Activated effector memory CD4-positive, alpha-beta T cell treated with Interleukin-2 at 50 U/mL for 16 hours (primary cell): ENCODE measurements at regions not wholly inside any gene's neighbourhood (a gene's known extent, or its start where the extent isn't known, plus 50 kb on each side); places are given as distances from the start of the nearest gene placed in this dataset.

Source experiments
- DNase-seq: peaks from one replicate; pipeline ENCODE4 v3.0.0-alpha.2; 2020

DNA sequence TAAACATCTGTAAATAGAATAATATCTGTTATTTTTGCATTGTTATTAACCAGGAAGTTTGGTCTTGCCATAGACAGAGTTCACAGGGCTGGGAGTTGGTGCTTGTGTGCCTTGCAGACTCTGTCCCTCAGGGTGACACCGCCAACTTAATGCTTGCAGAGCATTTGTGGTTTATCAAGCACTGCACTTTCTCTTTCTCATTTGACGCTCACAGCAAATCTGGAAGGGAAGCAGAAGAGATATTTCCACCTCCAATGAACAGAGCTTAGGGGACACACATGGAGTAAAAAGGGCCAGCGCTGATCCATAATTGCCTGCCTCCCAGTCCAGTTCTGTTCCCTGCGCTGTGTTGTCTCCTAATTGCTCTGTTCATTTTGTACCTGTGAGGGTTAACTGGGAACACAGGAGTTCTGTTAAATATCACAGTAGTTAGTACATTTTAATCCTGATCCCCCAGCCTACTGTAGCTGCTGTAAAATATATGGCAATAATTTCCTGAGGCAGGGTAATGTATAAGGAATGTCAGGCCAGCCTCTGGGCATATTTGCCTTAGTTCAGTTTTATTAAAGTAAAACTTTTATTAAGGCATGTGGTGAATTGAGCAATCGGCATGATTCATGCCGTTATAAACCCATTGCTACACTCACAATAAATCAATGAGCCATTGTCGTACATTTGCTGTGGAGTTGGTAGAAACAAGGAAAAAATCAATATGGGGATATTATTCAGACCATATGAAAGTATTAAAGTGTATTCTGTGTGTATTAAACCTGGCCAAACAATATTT, 182.5 kb upstream of the OSR1 start:
- DNase-seq = no peak

DNA sequence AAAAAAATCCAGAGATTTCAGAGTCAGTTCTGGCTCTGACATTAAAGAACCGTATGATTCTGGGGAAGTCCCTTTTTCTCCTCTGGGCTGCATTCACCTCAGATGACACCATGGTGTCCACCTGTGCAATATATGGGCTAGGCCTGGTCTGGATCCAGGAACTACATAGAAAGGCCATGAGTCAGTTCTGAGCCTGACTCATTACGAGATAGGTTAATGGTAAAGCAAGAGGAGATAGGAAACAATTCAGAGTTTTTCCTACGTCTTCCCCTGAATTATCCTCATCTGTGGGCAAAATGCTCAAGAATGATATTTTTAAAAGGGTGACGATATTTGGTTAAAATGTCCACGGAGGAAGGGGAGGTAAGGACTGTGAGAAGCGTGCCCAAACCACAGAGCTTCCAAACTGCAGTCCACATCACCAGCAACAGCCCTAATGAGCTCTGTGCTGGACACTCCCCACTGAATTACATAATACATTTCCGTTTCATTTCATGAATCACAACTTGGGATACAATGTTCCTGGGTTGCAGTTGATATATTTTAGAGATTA, 180.1 kb upstream of the OSR1 start:
- DNase-seq = no peak

DNA sequence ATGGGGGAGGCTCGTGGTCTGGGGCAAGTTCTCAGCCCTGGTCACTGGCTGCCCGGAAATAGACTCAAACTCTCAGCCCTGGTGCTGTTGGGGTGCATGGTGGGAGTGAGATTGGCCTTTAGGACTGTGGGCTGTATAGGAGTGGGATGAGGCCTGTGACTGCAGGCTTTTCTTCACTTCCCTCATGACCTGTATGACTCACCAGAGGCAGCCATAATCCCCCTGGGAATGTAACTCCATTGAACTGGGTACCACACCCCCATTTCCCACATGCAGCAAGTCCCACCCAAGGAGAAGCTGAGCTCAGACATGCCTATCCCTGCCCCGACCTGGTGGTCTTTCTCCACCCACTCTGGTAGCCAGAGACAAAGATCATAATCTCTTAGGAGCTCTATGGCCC, 177.7 kb upstream of the OSR1 start:
- DNase-seq = no peak

DNA sequence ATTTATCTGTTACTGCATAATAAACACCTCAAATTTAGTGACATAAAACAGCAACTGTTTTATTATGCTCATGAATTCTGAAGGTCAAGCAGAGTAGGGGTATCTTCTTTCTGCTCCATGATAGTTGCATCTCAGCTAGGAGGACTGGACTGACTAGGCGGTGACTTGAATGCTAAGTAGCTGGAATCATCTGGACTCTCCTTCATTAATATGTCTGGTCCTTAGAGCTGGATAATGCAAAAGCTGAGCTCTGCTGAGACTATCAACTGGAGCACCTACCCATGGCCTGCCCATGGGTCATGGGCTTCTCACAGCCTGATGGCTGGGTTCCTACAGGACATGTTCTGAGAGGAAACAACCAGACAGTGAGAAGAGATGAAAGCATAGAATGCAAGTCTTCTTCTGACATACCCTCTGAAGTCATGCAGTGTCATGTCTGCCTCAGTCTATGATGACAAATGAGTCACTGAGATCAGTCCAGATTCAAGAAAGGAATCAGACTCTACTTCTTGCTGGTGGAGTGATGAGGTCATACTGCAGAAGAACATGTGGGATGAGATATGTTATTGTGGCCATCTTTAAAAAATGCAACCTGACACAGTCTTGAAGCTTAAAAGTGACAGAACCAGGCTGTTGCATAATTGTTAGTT, 174.2 kb upstream of the OSR1 start:
- no peak for DNase-seq

DNA sequence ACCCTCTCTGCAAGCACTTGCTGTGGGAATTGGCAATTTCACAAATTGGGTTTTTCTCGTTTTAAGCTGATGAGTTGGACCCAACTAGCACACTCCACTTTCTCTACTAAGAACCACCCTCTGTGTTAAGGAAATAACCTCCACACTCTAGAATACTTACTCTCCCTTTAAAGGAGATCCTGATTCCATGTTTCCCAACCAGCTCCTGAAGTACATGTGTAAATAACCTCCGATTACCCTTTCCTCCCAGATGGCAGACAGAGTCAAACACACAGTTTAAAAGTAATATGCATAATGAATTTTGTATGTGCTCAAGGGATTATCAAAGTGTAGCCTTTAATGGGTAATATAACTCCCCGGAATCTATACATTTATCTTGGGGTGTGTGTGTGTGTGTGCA, 171.3 kb upstream of the OSR1 start:
- no peak for DNase-seq

DNA sequence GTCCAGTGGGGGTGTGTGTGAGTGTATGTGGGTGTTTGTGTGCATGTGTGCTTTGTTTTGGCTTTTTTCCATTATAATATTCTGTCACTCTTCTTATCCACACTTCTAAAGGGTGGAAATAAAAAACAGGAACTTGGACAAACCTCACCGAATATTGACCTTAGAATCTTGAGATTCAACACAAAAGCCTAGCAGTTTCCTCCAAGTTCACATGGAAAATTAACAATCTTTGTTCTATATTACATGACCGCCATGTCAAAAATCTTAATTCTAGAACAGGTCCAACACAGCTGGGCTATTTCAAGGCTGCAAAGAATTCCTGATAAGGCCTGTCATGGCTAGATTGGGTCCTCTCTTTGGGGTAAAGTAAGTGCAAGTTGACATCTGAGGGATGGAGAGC, 169.3 kb upstream of the OSR1 start:
- no peak for DNase-seq

DNA sequence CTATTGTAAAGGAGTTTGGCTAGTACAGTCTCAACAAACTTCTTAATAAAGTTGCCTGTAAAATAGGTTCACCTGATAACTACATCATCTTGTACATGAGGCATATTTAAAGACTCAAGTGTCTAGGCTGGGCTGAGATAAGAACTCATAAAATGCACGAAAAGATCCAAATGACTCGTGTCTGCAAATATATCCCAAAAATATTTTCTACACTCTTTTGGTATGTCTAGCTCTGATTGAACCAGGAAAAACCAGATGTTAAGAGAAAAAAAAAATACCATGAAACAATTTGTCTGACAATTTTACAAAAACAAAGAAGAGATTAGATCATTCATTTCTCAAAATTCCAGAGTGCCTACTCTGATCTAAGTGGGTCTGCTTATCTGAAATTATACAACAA, 166.9 kb upstream of the OSR1 start:
- DNase-seq = no peak

DNA sequence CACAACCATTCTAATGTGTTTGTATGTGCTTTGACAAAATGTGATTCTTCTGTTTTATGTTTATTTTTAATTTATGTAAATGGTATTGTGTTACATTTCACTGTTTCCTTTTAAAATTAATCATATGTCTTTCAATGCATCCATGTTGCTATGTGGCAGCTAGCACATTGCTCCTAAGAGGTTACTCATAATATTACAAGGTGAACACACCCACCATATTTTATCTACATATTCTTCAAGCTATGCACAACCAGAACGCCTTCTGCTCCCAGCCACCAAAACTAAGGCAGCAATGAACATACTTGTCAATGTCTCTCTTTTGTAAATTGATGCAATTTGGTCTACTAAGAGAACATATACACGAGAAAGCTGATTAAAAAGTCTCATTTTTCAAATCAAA, 160.6 kb upstream of the OSR1 start:
- DNase-seq = no peak

DNA sequence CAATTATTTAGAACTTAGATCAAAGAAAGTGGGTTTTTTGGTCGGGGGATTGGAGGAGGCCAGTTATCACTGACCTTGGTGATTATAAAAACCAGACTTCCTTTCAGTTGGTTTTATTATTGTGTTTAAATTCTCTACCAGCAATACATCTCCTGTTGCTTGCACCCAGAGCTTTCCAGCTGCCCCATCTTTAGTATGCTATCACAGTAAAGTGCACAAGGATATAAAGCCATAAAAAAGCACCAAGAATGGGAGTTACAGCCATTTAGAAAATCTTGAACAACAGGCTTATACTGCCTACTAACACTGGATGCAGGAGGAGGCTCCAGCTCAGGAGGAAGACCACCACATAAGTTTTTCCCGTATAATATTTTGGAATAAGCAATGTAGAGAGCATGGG, 148.7 kb upstream of the OSR1 start:
- DNase-seq = no peak

DNA sequence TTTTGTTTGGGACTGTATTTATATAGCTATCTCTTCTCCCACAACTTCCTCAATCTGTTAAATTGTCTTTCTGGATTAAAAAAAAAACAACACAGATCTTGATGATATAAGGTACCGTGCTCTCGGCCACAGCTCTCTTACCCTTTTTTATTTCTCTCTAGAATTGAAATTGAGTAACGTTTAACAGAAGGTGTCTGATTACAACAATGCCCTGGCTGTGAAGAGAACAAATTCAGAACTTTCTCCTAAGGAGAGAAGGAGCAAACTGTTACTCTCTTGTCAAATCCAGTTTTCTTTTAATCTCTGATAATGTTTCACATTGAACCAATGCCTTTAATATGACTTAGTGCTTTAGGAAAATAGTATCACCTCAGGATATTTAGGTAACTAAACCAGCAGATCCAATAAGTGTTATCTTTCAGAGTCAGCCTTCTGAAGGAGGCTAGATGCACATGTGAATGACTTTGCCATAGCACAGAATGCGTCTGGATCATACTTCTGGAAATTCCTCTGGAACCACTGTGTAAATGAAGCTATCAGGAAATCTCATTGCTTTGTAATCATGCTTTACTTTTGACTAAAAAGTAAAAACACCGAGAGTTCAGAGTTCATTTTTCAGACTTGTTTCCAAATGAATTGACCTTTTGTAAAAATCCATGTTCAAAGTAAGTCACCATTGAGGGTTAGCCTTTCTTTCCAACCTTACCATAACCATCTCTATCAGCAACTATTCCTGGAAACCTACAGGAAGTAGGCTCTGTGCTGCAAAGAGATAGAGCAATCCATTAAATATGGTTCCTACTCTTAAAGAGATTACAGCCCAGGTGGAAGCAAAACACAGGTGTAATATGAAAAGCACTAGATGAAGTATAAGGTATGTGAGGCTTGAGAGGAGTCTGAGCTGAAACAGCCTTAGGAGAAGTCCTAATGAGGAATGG, 147.0 kb upstream of the OSR1 start:
- no peak for DNase-seq

DNA sequence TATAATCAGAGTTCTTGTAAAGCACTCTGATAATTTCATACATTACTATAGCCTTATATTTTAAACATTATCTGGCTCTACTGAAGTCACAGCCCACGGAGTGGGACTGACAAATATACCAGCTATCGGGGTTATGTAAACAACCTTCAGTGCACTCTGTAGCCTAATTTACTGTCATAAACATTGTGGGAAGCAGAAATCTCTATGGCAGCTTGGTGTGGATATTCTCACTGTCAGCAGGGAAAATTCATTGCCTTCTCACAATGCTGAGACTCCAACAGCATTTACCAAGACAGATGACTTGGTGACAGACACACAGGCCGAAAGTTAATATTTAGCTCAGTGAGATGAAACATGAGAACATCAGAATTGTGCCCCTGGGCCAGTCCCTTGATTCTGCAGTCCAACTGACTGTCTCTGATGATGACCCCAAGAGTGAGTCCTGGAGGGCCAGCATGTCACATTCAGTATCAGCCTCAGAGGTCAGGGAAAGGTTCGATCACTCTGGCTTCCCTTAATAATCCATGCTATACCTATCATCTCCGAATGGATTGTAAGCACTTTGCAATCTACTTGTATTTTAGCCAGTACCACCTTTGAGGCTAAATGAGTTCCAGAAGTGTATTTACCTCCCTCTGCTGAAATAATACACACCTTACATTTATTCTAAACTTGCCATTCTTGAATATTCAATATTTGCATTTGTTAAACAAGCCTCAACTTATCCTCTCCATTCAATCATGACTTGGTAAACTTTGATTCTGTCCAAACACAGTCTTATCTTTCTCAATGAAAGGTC, 146.2 kb upstream of the OSR1 start:
- no peak for DNase-seq

DNA sequence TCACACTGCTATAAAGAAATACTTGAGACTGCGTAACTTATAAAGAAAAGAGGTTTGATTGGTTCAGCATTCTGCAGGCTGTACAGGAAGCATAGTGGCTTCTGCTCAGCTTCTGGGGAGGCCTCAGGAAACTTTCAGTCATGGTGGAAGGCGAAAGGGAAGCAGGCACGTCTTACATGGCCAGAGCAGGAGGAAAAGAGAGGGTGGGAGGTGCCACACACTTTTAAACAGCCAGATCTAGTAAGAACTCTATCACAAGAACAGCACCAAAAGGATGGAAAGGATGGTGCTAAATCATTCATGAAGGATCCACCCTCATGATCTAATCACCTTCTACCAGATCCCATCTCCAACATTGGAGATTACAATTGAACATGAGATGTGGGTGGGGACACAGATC, 145.5 kb upstream of the OSR1 start:
- DNase-seq = no peak

DNA sequence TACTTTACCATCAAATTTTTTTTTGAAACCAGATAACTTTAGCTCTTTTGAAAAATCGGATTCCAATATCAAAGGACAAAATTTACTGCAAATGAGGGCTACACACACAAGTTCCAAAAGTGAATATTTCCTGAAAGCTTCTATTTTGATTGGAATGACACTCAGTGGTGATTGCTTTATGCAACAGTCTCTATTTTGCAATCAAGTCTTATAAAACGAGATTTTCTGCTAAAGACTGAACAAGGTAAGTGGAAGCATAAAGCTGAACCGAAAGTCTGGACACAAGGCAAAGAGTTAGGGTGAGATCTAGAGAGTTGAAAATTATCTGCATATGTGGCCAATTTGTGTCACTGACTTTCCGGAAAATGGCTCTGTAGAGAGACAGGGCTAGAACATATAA, 145.0 kb upstream of the OSR1 start:
- DNase-seq = no peak

DNA sequence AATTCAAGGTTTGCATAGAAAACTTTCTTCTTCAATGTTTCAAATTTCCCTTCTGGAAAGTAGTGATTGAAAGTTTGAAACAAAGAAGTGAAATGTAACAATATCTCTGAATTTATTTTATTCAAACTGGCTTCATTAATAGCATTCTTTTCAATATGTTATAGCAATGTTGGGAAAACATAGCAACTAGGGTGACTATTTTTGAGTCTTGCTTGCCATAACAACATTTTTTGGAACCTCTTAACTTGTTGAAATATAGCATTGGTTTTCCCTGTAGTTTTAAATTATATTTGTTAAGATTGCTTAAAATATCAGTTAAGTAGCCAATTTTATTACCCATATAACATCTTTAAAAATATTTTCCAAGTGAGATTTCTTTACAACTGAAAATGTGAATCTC, 141.7 kb upstream of the OSR1 start:
- DNase-seq = no peak

DNA sequence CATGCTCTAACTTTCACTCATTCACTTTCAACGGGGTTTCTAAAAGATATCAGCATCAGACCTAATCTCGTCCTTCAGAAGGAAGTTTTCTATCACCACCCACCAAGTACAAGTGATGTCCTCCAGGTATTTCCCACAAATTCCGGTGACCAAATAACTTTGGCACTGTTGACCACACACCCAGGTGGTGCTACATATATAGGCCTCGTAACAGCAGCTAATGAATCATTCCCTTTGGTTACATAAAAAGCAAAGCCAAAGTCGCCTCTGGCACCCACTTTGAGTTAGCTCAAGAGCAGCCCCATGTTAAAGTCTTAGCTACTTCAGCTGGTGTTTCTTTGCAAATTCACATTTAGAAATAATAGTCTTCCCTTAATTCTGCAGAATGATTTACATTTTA, 138.2 kb upstream of the OSR1 start:
- no peak for DNase-seq

DNA sequence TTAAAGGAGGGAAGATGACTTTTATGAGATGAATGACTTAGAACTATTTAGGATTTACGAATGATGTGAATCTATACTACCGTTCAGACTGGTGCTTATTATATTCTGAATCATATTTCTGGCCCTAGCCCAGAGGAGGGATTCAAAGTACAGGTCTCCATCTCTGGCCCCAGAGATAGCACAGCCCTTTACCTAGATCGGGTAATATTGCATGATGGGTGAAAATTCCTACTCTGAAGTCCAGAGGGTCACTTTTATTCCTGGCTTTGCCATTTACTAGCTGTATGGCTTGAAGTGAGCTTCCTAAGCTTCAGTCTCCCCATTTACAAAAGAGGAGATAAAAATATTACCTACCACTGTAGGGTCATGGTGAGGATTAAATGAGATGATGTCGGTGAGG, 135.8 kb upstream of the OSR1 start:
- DNase-seq = no peak

DNA sequence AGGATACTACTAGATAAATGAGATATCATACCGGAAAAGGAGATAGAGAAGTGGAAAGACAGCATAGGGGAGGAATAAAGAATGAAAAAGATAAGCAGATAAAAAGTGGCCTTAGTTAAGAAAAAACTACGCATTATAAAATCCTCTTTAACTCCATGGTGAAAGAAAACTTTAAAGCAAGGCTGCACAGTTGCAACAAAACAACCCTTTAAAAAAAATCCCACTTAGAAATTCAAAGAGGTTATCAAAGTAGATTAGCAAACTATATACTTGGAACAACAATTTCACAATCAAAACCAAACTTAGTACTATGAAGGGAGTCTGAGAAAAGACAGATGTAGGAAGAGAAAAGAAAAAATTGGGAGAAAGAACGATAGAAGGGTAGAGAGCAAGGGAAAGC, 133.4 kb upstream of the OSR1 start:
- DNase-seq = no peak

DNA sequence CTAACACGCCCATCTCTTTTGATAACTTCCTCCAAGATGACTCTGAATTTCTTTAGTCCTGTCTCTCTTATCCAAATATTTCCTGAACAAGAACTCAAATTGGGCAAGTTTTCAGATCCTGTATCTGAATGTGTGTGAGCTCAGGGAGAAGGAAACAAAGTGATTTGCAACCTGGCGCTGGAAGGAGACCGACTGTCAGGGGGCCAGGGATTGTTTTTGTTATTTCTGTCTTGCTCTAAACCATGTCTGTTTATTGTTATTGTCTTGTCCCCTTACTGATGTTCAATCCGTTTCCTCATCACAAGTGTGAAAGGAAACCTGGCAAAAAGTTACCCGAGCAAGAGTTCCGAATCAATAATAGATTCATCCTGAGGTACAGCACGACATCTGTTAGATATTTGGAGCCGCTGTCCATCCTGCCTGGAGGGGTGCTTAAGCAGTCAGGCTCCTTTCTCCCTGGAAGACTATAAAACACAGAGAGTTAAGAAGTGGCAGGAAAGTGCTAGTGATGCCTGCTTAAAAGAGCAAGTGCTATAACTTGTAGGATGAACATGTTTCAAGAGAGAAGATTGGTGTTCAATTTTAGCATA, 132.5 kb upstream of the OSR1 start:
- DNase-seq = no peak

DNA sequence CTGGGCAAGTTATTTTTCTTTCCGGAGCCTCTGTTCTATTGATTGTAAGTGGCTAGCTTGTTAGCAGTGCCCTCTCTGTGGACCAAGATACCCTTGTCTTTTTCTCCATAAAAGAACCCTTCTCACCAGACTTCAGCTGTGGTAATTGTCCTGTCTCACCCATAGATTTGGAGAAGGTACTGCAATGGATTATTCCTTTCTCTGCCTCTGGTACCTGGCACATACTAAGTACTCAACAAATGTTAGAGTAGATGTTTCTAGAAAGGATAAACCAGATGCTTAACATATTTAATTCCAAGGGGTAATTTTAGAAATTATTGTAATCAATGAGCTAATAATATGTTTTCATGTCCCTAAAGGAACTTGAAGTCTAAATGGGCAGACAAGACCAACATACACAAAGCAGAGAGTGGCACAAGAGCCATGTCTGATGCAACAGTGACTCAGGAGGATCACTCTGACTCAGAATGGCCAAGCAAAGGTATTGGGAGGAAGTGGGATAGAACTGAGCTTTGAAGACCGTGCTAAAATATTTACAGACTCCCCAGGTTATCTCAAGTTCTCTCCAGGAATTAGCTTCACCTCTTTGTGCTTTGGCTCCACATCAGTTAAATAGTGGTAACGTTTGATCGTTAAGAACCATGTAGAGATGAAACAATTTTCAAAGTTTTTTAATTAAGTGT, 129.7 kb upstream of the OSR1 start:
- no peak for DNase-seq

DNA sequence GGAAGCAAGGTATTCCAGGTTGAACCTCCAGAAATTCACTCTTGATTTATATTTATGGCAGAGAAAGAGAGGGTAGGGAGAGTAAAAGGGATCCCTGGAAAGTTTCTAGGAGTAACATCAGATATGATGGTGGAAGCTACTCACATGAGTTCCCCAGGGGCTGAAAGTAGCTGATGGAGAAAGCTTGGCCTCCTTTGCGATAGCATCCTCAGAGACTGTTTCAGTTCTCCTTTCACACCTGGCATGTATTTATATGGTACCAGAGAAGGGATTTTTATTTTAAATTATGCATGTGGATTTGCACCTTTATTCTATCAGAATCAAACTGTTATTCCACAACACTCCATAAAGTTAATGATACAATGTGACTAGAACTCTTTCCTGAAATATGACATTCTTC, 126.3 kb upstream of the OSR1 start:
- DNase-seq = no peak

DNA sequence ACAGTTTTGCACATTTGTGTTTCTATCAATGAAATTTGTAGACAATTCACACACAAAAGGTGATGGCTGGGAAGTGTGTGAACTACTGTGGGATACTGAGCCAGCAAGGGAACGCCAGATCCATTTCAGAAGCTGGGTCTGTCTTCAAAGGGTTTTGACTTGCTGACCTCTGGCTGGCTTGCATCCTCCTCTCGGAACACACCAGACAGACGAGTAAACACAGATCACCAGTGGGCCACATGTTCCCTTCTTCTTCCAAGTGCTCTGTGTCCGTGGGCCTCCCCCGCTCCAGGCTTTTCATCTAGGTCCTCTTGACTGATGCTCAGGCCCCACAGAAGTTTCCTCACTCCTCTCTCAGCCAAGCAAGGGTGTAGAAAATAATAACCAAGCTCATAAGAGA, 122.2 kb upstream of the OSR1 start:
- no peak for DNase-seq

DNA sequence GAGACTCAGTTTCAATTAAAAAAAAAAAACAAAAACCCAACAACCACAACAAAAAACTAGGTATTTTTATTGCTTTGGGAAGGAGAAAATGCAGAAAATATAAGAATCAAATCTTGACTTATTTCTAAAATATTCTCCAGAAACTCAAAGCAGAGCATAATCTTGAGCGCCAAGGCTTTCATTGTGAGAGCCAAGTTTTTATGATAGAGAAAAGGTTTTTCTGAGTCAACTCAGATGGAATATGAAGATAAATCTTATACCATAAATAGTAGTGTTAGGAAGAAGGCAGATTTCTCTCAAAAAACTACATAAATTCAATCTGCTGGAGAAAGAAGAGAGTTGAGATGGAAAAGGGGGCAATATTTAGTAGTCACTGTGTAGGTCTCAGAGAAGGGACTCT, 121.2 kb upstream of the OSR1 start:
- no peak for DNase-seq
